Liver (tissue), 8 donors: ENCODE measurements at regions not wholly inside any gene's neighbourhood (a gene's known extent, or its start where the extent isn't known, plus 50 kb on each side); places are given as distances from the start of the nearest gene placed in this dataset.

ENCODE experiments used
- DNase-seq: peaks from one replicate; pipeline ENCODE4 v3.0.0-alpha.2; 2017; ENCODE audit warnings: low spot score
- H3K27ac ChIP-seq, 2 donors: one replicate each; pipeline ENCODE4 v1.7.0; 2013; ENCODE audit warnings: inconsistent platforms in 2 of 2, low read length in 2 of 2, control low read depth in 1 of 2, low read depth in 1 of 2, mild to moderate bottlenecking in 1 of 2
- H3K27me3 ChIP-seq, 4 donors: one replicate each; pipeline versions ENCODE4 v1.6.1 to v1.7.0; 2013; ENCODE audit warnings: low read length in 3 of 4, inconsistent platforms in 1 of 4, mild to moderate bottlenecking in 1 of 4, moderate library complexity in 1 of 4; ENCODE audit not compliant: control insufficient read depth in 4 of 4, insufficient read depth in 4 of 4
- H3K36me3 ChIP-seq, 4 donors: one replicate each; pipeline versions ENCODE4 v1.6.1 to v1.7.0; 2013; ENCODE audit warnings: low read length in 3 of 4, mild to moderate bottlenecking in 3 of 4, low read depth in 1 of 4, moderate library complexity in 1 of 4; ENCODE audit not compliant: control insufficient read depth in 4 of 4, insufficient read depth in 3 of 4
- H3K4me1 ChIP-seq, 4 donors: one replicate each; pipeline versions ENCODE4 v1.6.1 to v1.7.0; 2013; ENCODE audit warnings: low read length in 3 of 4, mild to moderate bottlenecking in 3 of 4, moderate library complexity in 1 of 4; ENCODE audit not compliant: control insufficient read depth in 4 of 4, insufficient read depth in 4 of 4
- H3K4me3 ChIP-seq, 3 donors: one replicate each; pipeline versions ENCODE4 v1.6.1 to v1.7.0; 2013; ENCODE audit warnings: low read length in 3 of 3, control low read depth in 1 of 3, low read depth in 1 of 3, mild to moderate bottlenecking in 1 of 3
- H3K9ac ChIP-seq, 2 donors: one replicate each; pipeline ENCODE4 v1.7.0; 2013; ENCODE audit warnings: low read length in 2 of 2, mild to moderate bottlenecking in 2 of 2, moderate library complexity in 2 of 2, control low read depth in 1 of 2, low read depth in 1 of 2
- H3K9me3 ChIP-seq, 4 donors: one replicate each; pipeline versions ENCODE4 v1.6.1 to v1.7.0; 2013; ENCODE audit warnings: low read length in 3 of 4; ENCODE audit not compliant: control insufficient read depth in 4 of 4
- ATF3 ChIP-seq: IDR thresholded peaks from 2 replicates; pipeline ENCODE4 v1.6.1; 2016; ENCODE audit warnings: antibody characterized with exemption
- CTCF ChIP-seq: fragments of 150-350 bp; IDR thresholded peaks from 2 replicates; pipeline ENCODE4 v1.5.1; 2017; ENCODE audit warnings: improper control_type of control experiment, low read depth, low read length; ENCODE audit not compliant: missing input control
- EGR1 ChIP-seq, 2 donors: IDR thresholded peaks; 2 replicates each; pipeline ENCODE4 v1.6.1; 2016 to 2018; ENCODE audit warnings: antibody characterized with exemption in 2 of 2, low read depth in 2 of 2
- FOXA1 ChIP-seq: IDR thresholded peaks from 2 replicates; pipeline ENCODE4 v1.6.1; 2016; ENCODE audit warnings: antibody characterized with exemption
- GABPA ChIP-seq, 2 donors: IDR thresholded peaks in 1 of 2; conservative IDR thresholded peaks in 1 of 2; 2 replicates each; pipeline ENCODE4 v1.6.1; 2016; ENCODE audit warnings: antibody characterized with exemption in 2 of 2, mild to moderate bottlenecking in 1 of 2, moderate library complexity in 1 of 2
- HNF4A ChIP-seq, 2 donors: conservative IDR thresholded peaks; 2 replicates each; pipeline ENCODE4 v1.6.1; 2016; ENCODE audit warnings: antibody characterized with exemption in 2 of 2, mild to moderate bottlenecking in 2 of 2
- HNF4G ChIP-seq: IDR thresholded peaks from 2 replicates; pipeline ENCODE4 v1.6.1; 2016; ENCODE audit warnings: antibody characterized with exemption
- JUND ChIP-seq, 2 donors: IDR thresholded peaks; 2 replicates each; pipeline ENCODE4 v1.6.1; 2016; ENCODE audit warnings: antibody characterized with exemption in 2 of 2
- NR2F2 ChIP-seq: IDR thresholded peaks from 2 replicates; pipeline ENCODE4 v1.6.1; 2016; ENCODE audit warnings: antibody characterized with exemption
- RAD21 ChIP-seq, 2 donors: IDR thresholded peaks; 2 replicates each; pipeline ENCODE4 v1.6.1; 2016; ENCODE audit warnings: antibody characterized with exemption in 2 of 2, mild to moderate bottlenecking in 2 of 2
- RXRA ChIP-seq, 2 donors: IDR thresholded peaks; 2 replicates each; pipeline ENCODE4 v1.6.1; 2017 to 2018; ENCODE audit warnings: antibody characterized with exemption in 2 of 2, mild to moderate bottlenecking in 1 of 2
- SP1 ChIP-seq: IDR thresholded peaks from 2 replicates; pipeline ENCODE4 v1.6.1; 2018; ENCODE audit warnings: antibody characterized with exemption, mild to moderate bottlenecking
- TAF1 ChIP-seq: conservative IDR thresholded peaks from 2 replicates; pipeline ENCODE4 v1.6.1; 2016; ENCODE audit warnings: antibody characterized with exemption, mild to moderate bottlenecking
- YY1 ChIP-seq: IDR thresholded peaks from 2 replicates; pipeline ENCODE4 v1.6.1; 2016; ENCODE audit warnings: antibody characterized with exemption, mild to moderate bottlenecking
- ZBTB33 ChIP-seq: IDR thresholded peaks from 2 replicates; pipeline ENCODE4 v1.6.1; 2016; ENCODE audit warnings: antibody characterized with exemption
- WGBS: extraction: QIAGEN DNeasy Blood & Tissue Kit; methylation state at CpG from one replicate; pipeline ENCODE4 v1.1.7; 2013; 5-methylcytosine and 5-hydroxymethylcytosine counted together
- TF ChIP-seq, protein P1 (sequence below): IDR thresholded peaks from 2 replicates; pipeline ENCODE4 v1.6.1; 2016; ENCODE audit warnings: antibody characterized with exemption
- TF ChIP-seq, protein P2 (sequence below): IDR thresholded peaks from 2 replicates; pipeline ENCODE4 v1.6.1; 2016; ENCODE audit warnings: antibody characterized with exemption, mild to moderate bottlenecking
- donor health status: healthy.
- donor health status: healthy.
- donor health status: healthy.
- donor health status: healthy.
- donor health status: healthy.

GRCh38 chr7:53719122-53719521 is 683.7 kb downstream of the POM121L12 start:
- TF ChIP-seq NR2F2 (no peak), ATF3 (no peak), CTCF (no peak), RAD21 (IDR thresholded peaks at IDR 0.05) (no peak), YY1 (no peak), RXRA (IDR thresholded peaks at IDR 0.05) (no peak), HNF4G (no peak), JUND (IDR thresholded peaks at IDR 0.05) (no peak), TAF1 (no peak), EGR1 (IDR thresholded peaks at IDR 0.05; ENCODE audit: low read depth in 2 of 2) (no peak), ZBTB33 (no peak), GABPA (IDR thresholded peaks at IDR 0.05 in 1 of 2, conservative IDR thresholded peaks at IDR 0.05 in 1 of 2) (no peak), FOXA1 (no peak), SP1 (no peak)
- TF ChIP-seq, protein P1, sequence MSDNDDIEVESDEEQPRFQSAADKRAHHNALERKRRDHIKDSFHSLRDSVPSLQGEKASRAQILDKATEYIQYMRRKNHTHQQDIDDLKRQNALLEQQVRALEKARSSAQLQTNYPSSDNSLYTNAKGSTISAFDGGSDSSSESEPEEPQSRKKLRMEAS, result no peak
- no peak overlapping the region for H3K4me3 ChIP-seq
- no peak for DNase-seq
- no peaks in the 10 kb centered on the region for H3K27me3 ChIP-seq
- no peak overlapping the region for H3K9ac ChIP-seq
- 70% methylated on average over 3 of the region's 3 CpGs for WGBS
- no peaks in the 10 kb centered on the region for H3K4me1 ChIP-seq
- H3K9me3 ChIP-seq, result no peaks in the 10 kb centered on the region
- no peak overlapping the region for H3K27ac ChIP-seq
- no peaks in the 10 kb centered on the region for H3K36me3 ChIP-seq

DNA sequence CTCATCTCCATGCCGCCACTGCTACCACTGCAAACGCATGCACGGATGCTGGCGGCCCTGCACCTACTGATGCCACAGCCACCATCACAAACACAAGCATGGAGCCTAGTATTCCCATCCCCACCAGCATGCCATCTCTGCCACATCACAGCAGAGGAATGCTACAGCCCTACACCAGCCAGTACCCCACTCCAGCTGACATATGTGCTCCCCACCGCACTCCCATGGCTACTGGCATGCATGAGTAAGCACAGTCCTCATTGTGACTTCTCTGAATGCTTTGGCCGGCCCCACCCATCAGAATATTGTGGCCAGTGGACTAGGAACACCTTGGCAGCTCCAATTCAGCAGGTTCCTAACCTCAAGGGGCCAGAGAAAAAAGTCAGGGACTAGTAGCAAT is 705.5 kb downstream of the POM121L12 start:
- H3K27ac ChIP-seq, result no peak overlapping the region
- 82% methylated on average over 6 of the region's 6 CpGs for WGBS
- no peak overlapping the region for H3K4me3 ChIP-seq
- DNase-seq, result no peak
- H3K4me1 ChIP-seq, result no peaks in the 10 kb centered on the region
- no peaks in the 10 kb centered on the region for H3K36me3 ChIP-seq
- no peaks in the 10 kb centered on the region for H3K27me3 ChIP-seq
- TF ChIP-seq YY1 (no peak), RAD21 (IDR thresholded peaks at IDR 0.05) (no peak), NR2F2 (no peak), FOXA1 (no peak), HNF4A (conservative IDR thresholded peaks at IDR 0.05) (no peak), CTCF (no peak)
- TF ChIP-seq, protein P2, sequence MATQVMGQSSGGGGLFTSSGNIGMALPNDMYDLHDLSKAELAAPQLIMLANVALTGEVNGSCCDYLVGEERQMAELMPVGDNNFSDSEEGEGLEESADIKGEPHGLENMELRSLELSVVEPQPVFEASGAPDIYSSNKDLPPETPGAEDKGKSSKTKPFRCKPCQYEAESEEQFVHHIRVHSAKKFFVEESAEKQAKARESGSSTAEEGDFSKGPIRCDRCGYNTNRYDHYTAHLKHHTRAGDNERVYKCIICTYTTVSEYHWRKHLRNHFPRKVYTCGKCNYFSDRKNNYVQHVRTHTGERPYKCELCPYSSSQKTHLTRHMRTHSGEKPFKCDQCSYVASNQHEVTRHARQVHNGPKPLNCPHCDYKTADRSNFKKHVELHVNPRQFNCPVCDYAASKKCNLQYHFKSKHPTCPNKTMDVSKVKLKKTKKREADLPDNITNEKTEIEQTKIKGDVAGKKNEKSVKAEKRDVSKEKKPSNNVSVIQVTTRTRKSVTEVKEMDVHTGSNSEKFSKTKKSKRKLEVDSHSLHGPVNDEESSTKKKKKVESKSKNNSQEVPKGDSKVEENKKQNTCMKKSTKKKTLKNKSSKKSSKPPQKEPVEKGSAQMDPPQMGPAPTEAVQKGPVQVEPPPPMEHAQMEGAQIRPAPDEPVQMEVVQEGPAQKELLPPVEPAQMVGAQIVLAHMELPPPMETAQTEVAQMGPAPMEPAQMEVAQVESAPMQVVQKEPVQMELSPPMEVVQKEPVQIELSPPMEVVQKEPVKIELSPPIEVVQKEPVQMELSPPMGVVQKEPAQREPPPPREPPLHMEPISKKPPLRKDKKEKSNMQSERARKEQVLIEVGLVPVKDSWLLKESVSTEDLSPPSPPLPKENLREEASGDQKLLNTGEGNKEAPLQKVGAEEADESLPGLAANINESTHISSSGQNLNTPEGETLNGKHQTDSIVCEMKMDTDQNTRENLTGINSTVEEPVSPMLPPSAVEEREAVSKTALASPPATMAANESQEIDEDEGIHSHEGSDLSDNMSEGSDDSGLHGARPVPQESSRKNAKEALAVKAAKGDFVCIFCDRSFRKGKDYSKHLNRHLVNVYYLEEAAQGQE, result no peak
- TF ChIP-seq, protein P1, result no peak
- H3K9ac ChIP-seq, result no peak overlapping the region
- H3K9me3 ChIP-seq, result no peaks in the 10 kb centered on the region
